Esophagus squamous epithelium (tissue), 4 donors: ENCODE measurements at regions not wholly inside any gene's neighbourhood (a gene's known extent, or its start where the extent isn't known, plus 50 kb on each side); places are given as distances from the start of the nearest gene placed in this dataset.

Experiments used
- CTCF ChIP-seq, 6 experiments: fragments of 450-650 bp in 4 of 6; fragments of 200-600 bp in 2 of 6; sonication (generic) in 2 of 6; IDR thresholded peaks; one replicate each; pipeline ENCODE4 v1.5.1; 2016 to 2019; ENCODE audit warnings: antibody characterized with exemption in 6 of 6, mild to moderate bottlenecking in 4 of 6, moderate library complexity in 4 of 6
- POLR2A ChIP-seq, 4 donors: fragments of 450-650 bp; IDR thresholded peaks; one replicate each; pipeline ENCODE4 v1.6.1; 2017; ENCODE audit warnings: antibody characterized with exemption in 4 of 4, mild to moderate bottlenecking in 4 of 4, moderate library complexity in 3 of 4

- TF ChIP-seq CTCF (IDR thresholded peaks at IDR 0.05) (no peak), POLR2A (IDR thresholded peaks at IDR 0.05) (no peak)
Measured at GRCh38 chr6:14957355-14958059, 288.4 kb upstream of the JARID2 start.
